IMR-90 (cell line): ENCODE measurements at regions not wholly inside any gene's neighbourhood (a gene's known extent, or its start where the extent isn't known, plus 50 kb on each side); places are given as distances from the start of the nearest gene placed in this dataset.
A peak's percentile ranks its signal among the peaks of the same experiment; 100 is the strongest.

Experiments
- ATAC-seq: fragments of 200-7000 bp; cut with Tn5 transposase; 2 replicates; pipeline ENCODE4 v1.9.1; 2020; ENCODE audit warnings: low read depth, mild to moderate bottlenecking, moderate library complexity
- BruUV-seq: library from RNA; stranded (reverse); fragments of 400-500 nt; replicated peaks from 2 replicates; lab custom pipeline; 2021; lab: Mats Ljungman, UMichigan
- CTCF ChIA-PET: fragments of 300-600 bp; formaldehyde crosslinking; extraction: SDS; loops from one replicate; lab custom pipeline; 2021; ENCODE audit warnings: antibody characterized with exemption; lab: Yijun Ruan, JAX
- POLR2A ChIA-PET: fragments of 300-600 bp; sonication (Branson Sonifier 250); formaldehyde crosslinking; loops from one replicate; lab custom pipeline; 2022; ENCODE audit warnings: antibody characterized with exemption; ENCODE audit not compliant: unreplicated experiment; lab: Charles Lee
- DNase-seq: peaks from one replicate; pipeline ENCODE4 v3.0.0; 2013
- H2AFZ ChIP-seq: replicated peaks from 2 replicates; pipeline ENCODE3; 2013; ENCODE audit warnings: low read length, mild to moderate bottlenecking; ENCODE audit not compliant: poor library complexity
- H2AK5ac ChIP-seq: 2 replicates; pipeline ENCODE4 v1.6.1; 2013; ENCODE audit warnings: low read depth, low read length, inconsistent platforms
- H2AK9ac ChIP-seq: replicated peaks from 2 replicates; pipeline ENCODE3; 2013; ENCODE audit warnings: mild to moderate bottlenecking, low read depth, low read length, moderate library complexity; ENCODE audit not compliant: poor library complexity
- H2BK120ac ChIP-seq: 2 replicates; pipeline ENCODE4 v1.6.1; 2013; ENCODE audit warnings: low read depth, low read length, inconsistent platforms
- H2BK15ac ChIP-seq: 3 replicates; pipeline ENCODE4 v1.6.1; 2013; ENCODE audit warnings: low read depth, low read length, inconsistent platforms
- H2BK20ac ChIP-seq: 2 replicates; pipeline ENCODE4 v1.6.1; 2013; ENCODE audit warnings: low read depth, mild to moderate bottlenecking, inconsistent platforms, low read length, moderate library complexity
- H2BK5ac ChIP-seq: 2 replicates; pipeline ENCODE4 v1.6.1; 2013; ENCODE audit warnings: mild to moderate bottlenecking, low read depth, low read length, inconsistent platforms; ENCODE audit not compliant: poor library complexity, severe bottlenecking
- H3K14ac ChIP-seq: replicated peaks from 2 replicates; pipeline ENCODE4 v1.6.1; 2013; ENCODE audit warnings: low read depth, low read length, inconsistent platforms
- H3K18ac ChIP-seq: 2 replicates; pipeline ENCODE4 v1.6.1; 2013; ENCODE audit warnings: low read depth, low read length, control low read depth
- H3K23ac ChIP-seq: 2 replicates; pipeline ENCODE4 v1.6.1; 2013; ENCODE audit warnings: low read depth, low read length, inconsistent platforms
- H3K27ac ChIP-seq: 2 replicates; pipeline ENCODE4 v1.5.1; 2013; ENCODE audit warnings: mild to moderate bottlenecking, control low read depth, low read length; ENCODE audit not compliant: insufficient read depth
- H3K27me3 ChIP-seq: 2 replicates; pipeline ENCODE4 v1.6.1; 2013; ENCODE audit warnings: low read length; ENCODE audit not compliant: control insufficient read depth, insufficient read depth
- H3K36me3 ChIP-seq: 2 replicates; pipeline ENCODE4 v1.6.1; 2013; ENCODE audit warnings: low read length, mixed read lengths; ENCODE audit not compliant: control insufficient read depth, insufficient read depth
- H3K4ac ChIP-seq: 2 replicates; pipeline ENCODE4 v1.6.1; 2013; ENCODE audit warnings: low read depth, low read length, inconsistent platforms
- H3K4me1 ChIP-seq: 2 replicates; pipeline ENCODE4 v1.6.1; 2013; ENCODE audit warnings: low read length, mixed read lengths; ENCODE audit not compliant: control insufficient read depth, insufficient read depth
- H3K4me2 ChIP-seq: 2 replicates; pipeline ENCODE4 v1.6.1; 2013; ENCODE audit warnings: low read depth, mild to moderate bottlenecking, control low read depth, low read length, moderate library complexity
- H3K4me3 ChIP-seq: 2 replicates; pipeline ENCODE4 v1.5.1; 2013; ENCODE audit warnings: low read depth, mild to moderate bottlenecking, control low read depth, low read length, moderate library complexity; ENCODE audit not compliant: insufficient read depth
- H3K56ac ChIP-seq: 2 replicates; pipeline ENCODE4 v1.6.1; 2013; ENCODE audit warnings: low read length, inconsistent platforms; ENCODE audit not compliant: insufficient read depth; ENCODE audit errors: extremely low read depth
- H3K79me1 ChIP-seq, 2 experiments: 2 replicates each; pipeline ENCODE4 v1.6.1; 2013; ENCODE audit warnings: low read length in 2 of 2, inconsistent platforms in 1 of 2, low read depth in 1 of 2
- H3K9ac ChIP-seq: 2 replicates; pipeline ENCODE4 v1.6.1; 2013; ENCODE audit warnings: low read depth, low read length, control low read depth
- H3K9me1 ChIP-seq: 2 replicates; pipeline ENCODE4 v1.6.1; 2013; ENCODE audit warnings: low read length, inconsistent platforms; ENCODE audit not compliant: insufficient read depth
- H3K9me3 ChIP-seq: 2 replicates; pipeline ENCODE4 v1.6.1; 2013; ENCODE audit warnings: low read length; ENCODE audit not compliant: control insufficient read depth, insufficient read depth
- H4K20me1 ChIP-seq: 2 replicates; pipeline ENCODE4 v1.6.1; 2013; ENCODE audit warnings: low read length, inconsistent platforms; ENCODE audit not compliant: insufficient read depth
- H4K5ac ChIP-seq: 2 replicates; pipeline ENCODE4 v1.6.1; 2013; ENCODE audit warnings: mild to moderate bottlenecking, low read depth, low read length, control low read depth
- H4K8ac ChIP-seq, 2 experiments: 2 replicates each; pipeline ENCODE4 v1.6.1; 2013; ENCODE audit warnings: low read depth in 2 of 2, low read length in 2 of 2, control low read depth in 1 of 2, inconsistent platforms in 1 of 2
- H4K91ac ChIP-seq: 2 replicates; pipeline ENCODE4 v1.6.1; 2013; ENCODE audit warnings: low read depth, low read length, inconsistent platforms; ENCODE audit not compliant: insufficient read depth
- BHLHE40 ChIP-seq: fragments of 150-350 bp; IDR thresholded peaks from 2 replicates; pipeline ENCODE4 v1.6.1; 2016; ENCODE audit warnings: mild to moderate bottlenecking, low read depth, low read length
- FOS ChIP-seq: fragments of 150-350 bp; IDR thresholded peaks from 2 replicates; pipeline ENCODE4 v1.6.1; 2016; ENCODE audit warnings: low read depth, low read length
- MAZ ChIP-seq: IDR thresholded peaks from 2 replicates; pipeline ENCODE4 v1.6.1; 2012; ENCODE audit warnings: low read depth, mild to moderate bottlenecking, low read length, improper control_type of control experiment, moderate library complexity, borderline replicate concordance
- WGBS, 2 experiments: methylation state at CpG; one replicate each; pipeline versions ENCODE4 v1.1.5 to v1.1.7; 2013; ENCODE audit warnings: missing lambda C conversion rate in 2 of 2; ENCODE audit not compliant: insufficient read length in 1 of 2; ENCODE audit errors: extremely low coverage in 2 of 2; 5-methylcytosine and 5-hydroxymethylcytosine counted together
- dilution Hi-C: fragments of 300-500 bp; cut with HindIII; formaldehyde crosslinking; loops from one replicate; pipeline ENCODE4 v1.14.3; 2018; ENCODE audit warnings: low sequenced_read_pairs; ENCODE audit not compliant: unreplicated experiment
- in situ Hi-C: fragments of 300-500 bp; cut with MboI; formaldehyde crosslinking; loops from 3 replicates; pipeline ENCODE4 v1.14.3; 2019; ENCODE audit warnings: low sequenced_read_pairs, inconsistent platforms, mixed read lengths
- intact Hi-C: fragments of 100-400 bp; cut with micrococcal nuclease; formaldehyde crosslinking; loops from 2 replicates; pipeline ENCODE4 v1.10.0; 2022

GRCh38 chr2:128379021-128380015, 60.6 kb upstream of the HS6ST1 start:
- Histone ChIP-seq H3K4me3 (no peak overlapping the region), H3K23ac (peak overlapping the region; percentile 59; the same call in 1 of the 2 replicates), H2BK15ac (peak overlapping the region; percentile 52; the same call in 1 of the 3 replicates), H2AK5ac (peak overlapping the region; percentile 69; the same call in 1 of the 2 replicates), H3K4me2 (peak overlapping the region; percentile 17; the same call in 1 of the 2 replicates), H3K27me3 (no peaks in the 10 kb centered on the region), H3K9ac (no peak overlapping the region; the same call in 1 of the 2 replicates), H3K79me1 (0 out of 4 replicates have a peak, but pooled peaks cover 0 to 3% of the 10 kb centered on the region in 2 experiments), H3K18ac (peak overlapping the region; percentile 4), H3K56ac (no peak overlapping the region; the same call in 1 of the 2 replicates), H3K36me3 (no peaks in the 10 kb centered on the region), H3K4me1 (peaks cover 27% of the 10 kb centered on the region), H4K5ac (peak overlapping the region; percentile 58), H3K9me1 (peaks cover 14% of the 10 kb centered on the region), H2AFZ (peak overlapping the region; percentile 91), H4K20me1 (no peaks in the 10 kb centered on the region), H4K8ac (peak overlapping the region; percentile 15 to 92; a peak in 3 of 4 replicates), H2BK20ac (peak overlapping the region; percentile 94), H3K4ac (peak overlapping the region; percentile 94), H2BK120ac (peak overlapping the region; percentile 92), H2AK9ac (peak overlapping the region; percentile 75), H2BK5ac (no peak overlapping the region), H4K91ac (peak overlapping the region; percentile 82), H3K9me3 (no peaks in the 10 kb centered on the region), H3K14ac (peak overlapping the region; percentile 26), H3K27ac (peak overlapping the region; percentile 20; the same call in 1 of the 2 replicates)
- TF ChIP-seq BHLHE40, result peak; percentile 78; the same call in 1 of the 2 replicates
- peak; percentile 20; the same call in 1 of the 2 replicates for TF ChIP-seq MAZ
- TF ChIP-seq FOS, result no peak
- WGBS, 2 experiments, result 100% methylated on average over 1 of the region's 22 CpGs; no CpG with 5 or more reads in 1 of the 2 experiments
- ChIA-PET POLR2A (no interaction called here), CTCF (interaction anchor here (1.6 kb wide), 1 partner anchor 9 kb away, joined by 5 read pairs; no protein-coding TSS in a partner anchor)
- intact Hi-C loops, result no loop called here
- DNase-seq (peak; percentile 37), ATAC-seq (peak; percentile 64)
- in situ Hi-C loops, result no loop called here
- dilution Hi-C loops, result no loop called here
- no TSS peak for BruUV-seq
